Hematopoietic multipotent progenitor cell treated with erythropoietin and hydrocortisone succinate and interleukin-3 and kit ligand, for 6 days (in vitro differentiated cells): ENCODE measurements at regions not wholly inside any gene's neighbourhood (a gene's known extent, or its start where the extent isn't known, plus 50 kb on each side); places are given as distances from the start of the nearest gene placed in this dataset.

Experiments used
- DNase-seq: peaks from one replicate; pipeline ENCODE4 v3.0.0-alpha.2; 2015

DNA sequence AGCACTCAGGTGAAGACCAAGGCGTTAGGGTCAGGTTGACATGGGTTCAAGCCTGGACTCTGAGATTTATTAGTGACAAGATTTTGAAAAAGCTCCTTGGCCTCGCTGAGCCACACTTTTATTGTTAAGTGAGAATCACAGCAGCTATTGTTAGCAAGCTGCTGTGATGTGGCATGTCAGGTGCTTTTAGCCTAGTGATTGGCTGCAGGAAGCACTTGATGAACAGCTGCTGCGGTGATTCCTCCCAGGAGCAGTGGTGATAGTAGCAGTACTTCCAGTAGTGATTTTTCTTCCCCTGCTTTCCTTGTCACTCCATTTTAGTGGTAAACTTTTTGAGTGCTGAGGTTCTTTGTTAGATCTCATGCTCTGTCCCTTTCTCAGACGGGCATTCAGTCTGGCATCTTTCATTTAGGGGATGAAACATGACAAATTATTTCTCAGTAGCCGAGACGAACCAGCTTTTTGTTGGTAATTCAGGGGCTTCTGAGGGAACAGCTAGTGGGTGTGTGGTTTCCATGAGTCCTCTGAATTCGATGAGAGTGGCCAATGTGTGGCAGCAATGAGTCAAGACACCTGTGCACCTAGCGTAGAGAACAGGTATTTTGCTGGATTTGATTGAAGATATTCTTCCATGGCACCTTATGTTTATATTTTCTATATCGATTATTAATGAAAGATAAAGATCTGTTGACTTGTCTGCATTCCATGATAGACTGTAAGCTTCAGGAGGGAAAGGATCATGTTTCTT is 696.7 kb downstream of the DHX35 start:
- DNase-seq: no peak

DNA sequence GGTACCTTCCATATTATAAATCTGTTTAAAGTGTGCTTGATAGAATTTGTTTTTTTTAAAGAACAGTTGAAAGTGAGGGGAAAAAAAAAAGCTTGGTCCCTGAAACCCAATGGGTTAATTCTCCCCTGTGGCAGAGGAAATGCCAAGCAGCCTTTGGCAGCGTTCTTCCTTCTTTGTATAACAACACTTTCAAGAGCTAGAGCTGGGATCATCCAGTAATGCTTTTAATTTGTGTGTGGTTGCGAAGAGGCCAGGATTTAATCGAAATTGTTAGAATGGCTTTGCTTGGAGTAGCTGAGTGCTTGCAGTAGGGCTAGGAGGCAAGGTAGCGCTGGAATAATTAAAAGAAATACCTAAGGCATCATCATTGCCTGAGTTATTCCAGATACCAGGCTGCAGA is 692.0 kb downstream of the DHX35 start:
- no peak for DNase-seq

DNA sequence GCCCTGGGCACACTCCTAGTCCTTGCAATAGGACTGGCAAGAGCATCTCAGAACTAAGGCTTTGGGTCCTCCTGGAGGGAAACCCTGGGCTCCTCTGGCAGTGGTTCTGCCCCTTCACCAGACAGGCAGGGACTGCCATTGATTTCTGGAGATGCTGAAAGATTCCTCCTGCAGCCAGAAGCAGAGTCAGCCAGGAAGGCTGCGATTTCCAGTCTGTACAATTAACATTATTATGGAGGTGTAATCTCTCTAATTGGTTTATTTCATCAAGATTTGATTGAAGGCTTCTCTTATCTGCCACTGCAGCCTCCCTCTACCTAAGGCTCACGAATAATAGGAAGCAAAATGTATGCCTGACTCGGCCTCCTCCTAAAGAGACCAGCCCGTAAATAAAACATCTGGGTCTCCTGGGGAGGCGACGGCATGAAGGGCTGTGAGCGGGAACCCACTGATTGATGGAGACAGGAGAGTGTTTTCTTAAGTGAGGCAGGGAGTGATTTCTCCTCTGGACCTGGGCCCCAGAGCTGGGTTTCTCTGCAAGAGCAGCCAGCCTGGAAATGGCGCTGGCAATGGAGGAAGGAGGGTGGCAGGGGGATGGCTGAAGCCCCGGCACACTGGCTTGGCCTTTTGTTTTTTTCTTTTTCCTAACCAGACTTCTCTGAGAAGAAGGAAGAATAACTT is 689.6 kb downstream of the DHX35 start:
- DNase-seq: no peak

DNA sequence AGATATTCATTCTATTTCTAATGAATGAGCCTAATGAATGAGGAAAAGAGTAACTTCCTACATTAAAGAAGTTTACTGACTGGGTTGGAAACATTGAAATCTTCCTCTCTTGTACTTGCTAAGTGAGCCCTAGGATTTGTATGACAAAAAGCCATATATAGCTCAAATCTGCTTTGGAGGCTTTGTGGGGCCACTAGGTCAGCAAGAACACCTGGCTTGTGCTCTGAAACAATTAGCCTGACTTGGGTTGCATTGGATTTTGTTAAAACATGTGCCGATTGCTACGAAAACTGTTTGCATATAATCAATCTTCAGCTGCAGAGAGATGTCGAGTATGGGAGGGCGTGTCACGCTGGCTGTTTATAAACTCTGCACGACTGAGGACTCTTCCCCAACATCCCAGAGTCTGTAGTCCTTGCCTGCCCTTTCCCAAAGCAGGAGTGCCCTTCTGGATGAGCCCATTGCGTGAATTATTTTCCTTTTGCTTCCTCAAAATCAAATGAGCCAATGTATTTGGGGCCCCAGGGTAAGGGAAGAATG is 684.8 kb downstream of the DHX35 start:
- no peak for DNase-seq

DNA sequence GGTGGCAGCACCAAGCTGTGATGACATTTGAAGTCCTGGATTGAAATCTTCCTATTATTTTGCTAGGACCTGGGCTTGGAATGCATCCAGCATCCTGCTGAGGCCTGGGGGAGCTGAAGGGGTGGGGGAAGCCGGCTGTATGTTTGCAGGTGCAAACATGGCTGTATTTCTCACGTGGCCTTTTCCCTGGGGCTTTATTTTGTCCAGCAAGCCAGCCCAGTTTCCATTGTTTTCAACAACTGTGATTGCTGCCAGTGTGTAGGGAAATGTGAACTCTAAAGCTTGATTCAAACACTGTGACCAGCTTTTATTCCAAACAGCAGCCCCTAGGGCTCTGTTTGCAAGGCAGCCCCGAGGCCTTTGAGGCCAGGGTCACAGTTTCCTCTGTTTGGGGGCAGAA is 683.0 kb downstream of the DHX35 start:
- no peak for DNase-seq

DNA sequence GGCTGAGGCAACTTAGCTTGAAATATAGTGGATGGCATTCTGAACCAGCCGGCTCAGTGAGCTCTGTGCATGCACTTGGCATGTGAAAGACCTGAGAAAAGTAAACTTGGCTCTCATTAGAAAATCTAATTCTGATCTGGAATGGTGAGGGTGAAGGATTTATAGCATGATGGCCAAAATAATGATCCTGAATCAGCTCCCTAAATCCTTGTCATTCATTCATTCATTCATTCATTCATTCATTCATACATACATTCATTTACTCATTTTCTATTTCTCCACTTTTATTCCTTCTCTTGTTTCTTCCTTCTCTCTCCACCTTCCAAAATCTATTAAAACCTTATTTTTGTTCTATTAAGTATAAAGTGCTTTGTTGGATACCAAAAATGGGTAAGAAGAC is 681.1 kb downstream of the DHX35 start:
- no peak for DNase-seq

DNA sequence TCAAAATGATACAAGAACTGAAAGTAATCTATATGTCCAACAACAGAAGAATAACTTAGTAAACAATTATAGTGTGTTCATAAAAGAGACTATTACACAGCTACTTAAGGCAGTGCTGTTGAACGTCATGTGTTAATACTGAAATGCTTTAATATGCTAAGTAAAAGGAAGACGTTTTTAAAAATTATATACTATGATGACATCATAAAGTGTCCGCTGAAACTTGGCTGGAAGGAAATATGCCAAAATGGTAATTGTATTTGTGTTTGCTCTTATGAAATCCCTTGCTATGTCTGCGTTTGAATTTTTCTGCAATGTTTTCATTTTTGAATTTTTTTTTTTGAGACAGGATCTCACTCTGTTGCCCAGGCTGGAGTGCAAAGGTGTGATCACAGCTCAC is 679.3 kb downstream of the DHX35 start:
- no peak for DNase-seq

DNA sequence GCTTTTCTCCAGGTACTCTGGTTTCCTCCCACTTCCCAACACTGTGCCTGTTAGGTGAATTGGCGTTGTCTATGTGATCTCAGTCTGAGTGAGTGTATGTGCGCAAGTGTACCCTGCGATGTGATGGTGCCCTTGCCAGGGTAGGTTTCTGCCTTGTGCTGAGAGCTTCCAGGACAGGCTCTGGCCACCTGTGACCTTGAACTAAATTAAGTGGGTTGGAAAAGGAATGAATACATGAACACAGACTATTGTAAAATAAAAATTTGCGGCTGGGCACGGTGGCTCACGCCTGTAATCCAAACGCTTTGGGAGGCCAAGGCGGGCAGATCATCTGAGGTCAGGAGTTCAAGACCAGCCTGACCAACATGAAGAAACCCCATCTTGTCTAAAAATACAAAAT is 678.0 kb downstream of the DHX35 start:
- no peak for DNase-seq

DNA sequence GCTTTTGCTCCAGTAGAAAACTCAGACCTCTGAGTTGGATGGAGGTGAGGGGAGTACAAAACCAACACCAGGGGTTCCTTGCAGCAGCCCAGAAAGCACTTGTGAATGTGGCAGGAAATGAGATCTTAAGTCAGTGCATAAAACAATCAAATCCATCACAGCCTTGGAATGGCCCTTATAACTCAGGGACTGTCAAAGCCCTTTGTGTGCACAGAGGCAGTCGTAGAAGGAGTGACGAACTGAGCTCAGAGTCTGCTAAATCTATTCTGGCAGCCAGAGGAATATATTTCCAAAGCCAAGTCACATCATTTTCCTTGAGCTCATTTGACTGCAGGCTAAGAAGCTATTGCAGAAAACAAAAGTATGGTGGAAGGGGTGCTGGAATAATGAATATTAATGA is 676.6 kb downstream of the DHX35 start:
- no peak for DNase-seq

DNA sequence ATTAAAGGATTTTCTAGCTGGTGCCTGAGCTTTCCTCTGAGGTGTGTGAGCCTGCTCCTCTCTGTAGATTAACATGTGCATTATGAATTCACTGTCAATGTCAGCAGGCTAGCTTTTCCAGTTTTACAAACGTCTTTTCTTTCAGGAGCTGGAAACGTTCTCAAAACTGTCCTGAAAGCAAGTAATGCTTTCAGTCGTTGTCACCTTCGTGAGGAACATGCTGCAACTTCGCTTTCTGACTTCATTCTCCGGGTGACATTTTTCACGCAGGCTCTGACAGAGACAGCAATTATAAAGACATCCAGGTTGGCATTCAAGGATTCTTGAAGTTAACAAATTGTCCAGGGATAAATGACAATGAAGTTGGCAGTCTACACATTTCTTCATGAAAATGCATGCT is 671.5 kb downstream of the DHX35 start:
- DNase-seq: no peak

DNA sequence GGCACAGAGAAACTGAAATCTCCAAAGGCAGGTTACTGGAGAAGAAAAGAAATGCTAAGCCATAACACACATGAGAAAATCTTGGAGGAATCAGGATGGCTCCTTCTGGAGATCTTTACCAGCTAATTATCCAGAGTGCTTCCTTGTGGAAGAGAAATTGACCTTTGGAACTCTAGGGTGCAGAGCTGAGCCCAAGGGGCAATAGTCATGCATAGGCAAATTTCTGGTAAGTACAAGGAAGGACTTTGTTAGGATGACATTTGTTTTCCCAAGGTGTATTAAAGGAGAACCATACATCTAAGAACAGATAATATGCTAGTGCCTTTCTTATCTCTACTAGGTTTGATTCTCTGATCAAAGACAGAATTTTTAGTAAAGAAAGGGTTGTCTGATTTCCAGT is 670.6 kb downstream of the DHX35 start:
- DNase-seq: no peak

DNA sequence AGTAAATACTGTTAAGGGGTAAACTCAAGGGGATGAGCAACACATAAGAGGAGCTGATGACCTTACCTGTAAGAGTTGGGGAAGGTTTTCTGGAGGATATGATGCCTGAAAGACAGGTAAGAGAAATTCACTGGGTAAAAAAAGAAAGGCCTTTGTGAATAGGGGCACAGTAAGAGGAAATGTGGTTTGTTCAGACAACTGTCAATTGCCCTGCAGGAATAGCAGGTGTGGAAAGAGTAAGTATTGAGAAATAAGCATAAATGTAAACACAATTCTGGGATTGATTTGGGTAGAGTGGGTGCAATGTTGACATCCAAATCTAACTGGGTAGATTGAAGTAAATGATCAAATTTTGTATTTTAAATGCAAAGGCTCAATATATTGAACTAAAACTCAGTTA is 670.0 kb downstream of the DHX35 start:
- DNase-seq: no peak

DNA sequence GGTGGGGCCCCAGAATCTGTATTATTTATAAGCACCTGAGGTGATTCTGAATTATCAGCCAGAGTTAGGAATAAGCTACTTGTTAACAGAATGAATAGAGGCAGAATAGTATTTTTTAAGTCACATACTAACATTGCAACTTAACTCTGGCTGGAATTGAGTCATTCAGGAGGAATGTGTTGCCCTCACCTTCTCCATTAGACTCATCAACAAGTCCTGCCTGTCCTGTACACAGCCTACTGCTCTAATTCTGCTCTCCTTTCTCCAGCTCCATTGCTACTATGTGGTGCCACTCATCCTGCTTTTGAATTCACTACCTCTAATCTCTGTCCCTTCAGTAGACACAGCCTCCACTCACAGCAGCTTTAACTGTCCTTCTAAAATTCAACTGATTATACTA is 669.4 kb downstream of the DHX35 start:
- no peak for DNase-seq

DNA sequence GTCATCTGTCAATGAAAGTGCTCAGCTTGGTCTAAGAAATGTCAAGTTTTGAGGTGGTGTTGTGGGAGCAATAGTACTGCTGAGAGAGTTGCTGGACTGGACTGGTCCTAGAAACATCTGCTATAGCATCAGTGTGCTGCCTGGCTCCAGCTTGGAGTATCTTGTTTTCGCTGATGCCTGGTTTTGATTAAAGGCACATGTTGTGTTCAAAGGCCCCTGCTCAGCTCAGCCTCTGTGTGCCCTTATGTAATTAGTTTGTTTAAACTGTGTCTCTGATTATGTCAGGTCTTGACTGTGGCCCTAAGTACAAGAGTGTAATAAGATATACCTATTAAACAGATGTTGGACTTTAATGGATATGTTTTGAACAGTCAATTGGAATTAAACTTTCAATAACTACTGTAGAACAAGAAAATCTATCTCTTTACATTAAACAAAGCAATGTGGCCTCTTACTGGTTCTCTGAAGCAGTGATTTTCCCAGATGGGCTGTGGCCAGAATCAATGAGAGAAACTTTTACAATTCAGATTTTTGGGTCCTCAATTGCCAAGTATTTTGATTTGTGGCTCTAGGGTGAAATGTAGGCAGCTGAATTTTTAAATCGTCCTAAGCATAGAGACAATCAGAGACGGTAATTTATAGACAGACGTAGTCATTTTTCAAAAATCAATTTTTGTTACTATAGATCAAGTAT is 668.2 kb downstream of the DHX35 start:
- no peak for DNase-seq

DNA sequence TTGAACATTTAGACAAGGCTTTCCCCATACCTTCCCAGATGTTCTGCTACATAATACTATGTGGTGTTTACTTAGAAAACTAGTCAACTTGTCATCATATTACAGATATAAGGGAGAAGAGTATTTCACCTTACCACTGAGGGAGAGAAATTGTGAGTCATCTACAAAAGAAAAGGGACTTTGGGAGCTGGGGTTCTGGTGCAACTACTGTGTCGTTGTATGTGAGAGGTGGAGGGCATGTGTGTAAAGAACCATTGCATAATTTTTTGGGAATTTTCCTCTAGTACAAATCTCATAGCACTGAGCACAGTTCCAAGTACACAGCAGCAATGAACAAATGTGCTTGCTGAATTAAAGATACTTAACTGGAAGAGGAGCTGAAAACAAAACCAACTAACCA is 665.6 kb downstream of the DHX35 start:
- DNase-seq: no peak

DNA sequence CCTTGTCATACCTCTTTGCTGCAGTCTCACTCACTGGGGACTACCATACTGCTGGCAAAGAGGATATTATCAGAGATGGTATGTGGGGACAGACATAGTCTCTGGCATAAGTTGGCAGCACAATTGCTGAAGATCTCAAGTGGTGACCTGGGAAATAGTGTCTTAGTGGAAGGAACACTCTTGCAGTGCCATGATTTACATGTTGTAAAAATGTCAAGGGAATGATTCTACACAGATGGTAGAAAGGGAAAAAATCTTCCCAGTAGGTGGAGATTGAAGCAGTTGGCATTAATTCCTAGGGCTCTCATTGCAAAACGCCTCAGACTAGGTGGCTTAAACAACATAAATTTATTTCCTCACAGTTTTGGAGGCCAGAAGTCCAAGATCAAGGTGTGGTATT is 662.2 kb downstream of the DHX35 start:
- DNase-seq: no peak

DNA sequence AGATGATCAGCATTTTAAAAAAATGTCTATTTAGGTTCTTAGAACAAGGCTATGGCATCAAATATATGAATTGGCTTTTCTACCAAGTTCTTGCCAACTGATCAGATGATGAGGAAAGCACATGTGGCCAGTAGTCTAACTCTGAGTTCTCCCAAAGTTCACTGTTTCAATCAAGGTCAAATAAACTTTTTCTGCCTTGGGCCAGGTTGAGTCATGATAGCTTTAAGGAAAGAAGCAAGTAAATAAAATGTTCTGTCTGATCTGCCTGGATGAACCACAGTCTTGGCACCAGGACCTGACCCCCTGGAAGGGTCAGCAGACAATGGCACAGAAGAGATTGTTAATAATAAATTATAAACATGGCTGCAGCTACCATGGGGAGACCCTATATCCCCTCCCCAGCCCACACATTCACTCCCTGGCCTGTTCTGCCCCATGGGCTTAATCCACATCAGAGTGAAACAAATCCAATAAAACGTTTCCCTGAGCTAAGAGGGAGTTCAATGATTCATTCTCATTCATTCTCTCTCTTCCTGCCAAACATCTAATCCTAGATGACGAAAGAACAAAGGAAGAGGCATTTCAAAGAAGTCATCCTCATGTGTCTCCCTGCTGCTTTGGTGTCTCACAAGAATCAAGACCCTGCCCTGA is 661.6 kb downstream of the DHX35 start:
- DNase-seq: no peak

DNA sequence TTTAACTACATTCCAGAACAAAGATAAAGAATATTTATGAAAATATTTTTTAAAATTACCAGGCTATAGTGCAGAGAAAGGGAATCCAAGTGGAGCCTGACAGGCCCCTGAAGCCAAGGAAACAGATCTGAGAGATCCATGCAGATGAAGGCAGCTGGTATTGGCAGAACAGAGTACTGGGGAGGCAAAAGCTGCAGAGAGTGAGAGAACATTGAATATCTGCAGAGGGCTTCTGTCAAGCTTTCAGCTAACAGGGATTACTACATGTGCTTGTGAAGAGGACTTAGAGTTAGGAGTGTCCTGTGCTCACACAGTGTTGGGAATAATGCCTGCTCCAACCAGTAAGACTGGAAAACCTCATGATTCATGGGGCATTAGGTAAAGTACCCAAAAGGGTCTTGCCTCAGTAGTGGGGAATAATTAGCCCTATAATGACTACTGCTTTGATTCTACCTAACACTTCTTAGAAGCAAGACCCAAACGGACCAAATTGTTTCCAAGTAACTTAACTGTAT is 657.2 kb downstream of the DHX35 start:
- DNase-seq: no peak

DNA sequence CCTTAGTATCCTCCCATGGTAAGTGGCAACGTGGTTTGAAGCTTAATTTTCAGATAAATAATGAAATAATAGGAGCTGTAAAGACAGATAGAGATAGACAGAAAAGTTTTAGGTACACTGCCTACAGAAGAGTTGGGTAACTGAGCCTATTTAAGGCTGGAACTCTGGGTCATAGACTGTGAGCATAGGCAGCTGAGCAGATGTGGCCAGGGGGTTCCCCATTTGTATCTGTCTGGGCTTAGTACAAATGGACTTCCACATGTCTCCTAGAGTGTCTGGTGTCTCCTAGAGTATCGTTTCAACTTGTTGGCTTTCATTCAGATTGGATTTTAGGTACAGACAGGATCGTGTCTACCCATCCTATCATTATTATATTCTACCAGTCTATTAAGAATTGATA is 649.8 kb downstream of the DHX35 start:
- DNase-seq: no peak

DNA sequence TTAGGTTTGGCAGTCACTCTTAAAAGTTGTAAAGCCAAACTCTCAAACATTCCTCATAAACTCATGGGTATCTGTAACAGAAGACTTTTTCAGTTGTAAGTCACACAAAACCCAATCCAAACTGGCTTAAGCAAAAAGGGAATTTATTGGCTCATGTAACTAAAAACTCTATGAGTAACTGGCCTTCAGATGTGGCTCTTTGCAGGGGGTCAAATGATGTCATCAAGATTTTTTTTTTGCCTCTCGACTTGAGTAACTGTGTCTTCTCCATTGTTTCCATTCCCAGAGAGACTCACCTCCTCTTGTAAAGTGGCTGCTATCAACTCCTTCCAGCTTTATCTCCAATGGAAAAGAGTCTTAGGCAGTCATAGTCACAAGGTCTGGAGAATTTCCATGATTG is 645.0 kb downstream of the DHX35 start:
- no peak for DNase-seq

DNA sequence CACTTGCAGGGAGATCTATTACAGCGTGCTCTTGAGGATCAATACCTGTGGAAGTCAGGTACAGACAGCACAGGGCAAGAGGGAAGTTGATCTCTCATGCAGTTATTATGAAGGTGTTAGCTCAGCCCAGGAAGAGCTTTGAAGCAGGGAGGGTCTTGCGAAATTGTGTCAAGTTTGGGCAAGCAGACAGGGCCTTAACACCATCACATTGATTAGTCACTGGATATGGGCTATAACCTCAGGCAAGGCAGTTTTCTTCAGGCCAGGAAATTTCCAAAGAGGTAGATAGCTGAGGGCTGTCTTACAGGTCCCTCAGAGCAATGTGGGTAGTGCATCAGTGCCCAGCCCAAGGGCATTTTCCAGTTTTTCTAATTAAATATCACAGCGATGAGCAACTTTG is 643.8 kb downstream of the DHX35 start:
- no peak for DNase-seq

DNA sequence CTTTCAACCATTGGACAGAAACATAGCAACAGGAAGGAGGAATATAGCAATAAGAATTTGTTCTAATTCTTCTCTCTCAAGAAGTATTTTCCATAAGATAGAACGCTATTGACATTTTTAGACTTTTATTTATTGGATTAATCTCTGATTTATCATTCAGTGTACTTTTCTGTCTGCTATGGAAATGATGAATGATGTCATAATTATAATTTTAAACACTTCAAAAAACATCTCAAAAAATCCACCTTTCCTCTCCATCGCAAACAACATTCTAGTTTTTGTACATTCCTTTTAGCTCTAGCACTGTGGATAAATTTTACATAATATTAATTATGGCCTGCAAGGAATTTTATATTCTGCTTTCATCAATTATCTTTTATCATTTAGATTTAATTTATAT is 643.2 kb downstream of the DHX35 start:
- DNase-seq: no peak

DNA sequence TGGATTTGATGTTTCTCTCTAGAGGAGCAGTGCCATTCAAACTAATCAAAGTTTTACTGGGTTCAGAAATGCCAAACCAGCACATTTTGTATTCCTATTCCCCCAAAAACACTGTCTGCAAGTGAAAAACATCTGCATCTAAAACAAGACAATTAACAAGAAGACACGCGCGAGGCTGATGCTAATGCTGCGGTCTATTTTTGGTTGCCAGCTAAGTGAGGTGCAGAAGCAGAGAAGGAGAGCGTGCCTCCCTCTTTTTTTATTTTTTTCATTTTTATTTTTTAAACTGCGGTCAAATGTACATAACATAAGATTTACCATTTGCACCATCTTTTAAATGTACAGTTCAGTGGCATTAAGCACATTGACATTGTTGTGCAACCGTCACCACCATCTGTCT is 641.1 kb downstream of the DHX35 start:
- DNase-seq: no peak
